ENCODE measurements at regions not wholly inside any gene's neighbourhood (a gene's known extent, or its start where the extent isn't known, plus 50 kb on each side); places are given as distances from the start of the nearest gene placed in this dataset.

DNA sequence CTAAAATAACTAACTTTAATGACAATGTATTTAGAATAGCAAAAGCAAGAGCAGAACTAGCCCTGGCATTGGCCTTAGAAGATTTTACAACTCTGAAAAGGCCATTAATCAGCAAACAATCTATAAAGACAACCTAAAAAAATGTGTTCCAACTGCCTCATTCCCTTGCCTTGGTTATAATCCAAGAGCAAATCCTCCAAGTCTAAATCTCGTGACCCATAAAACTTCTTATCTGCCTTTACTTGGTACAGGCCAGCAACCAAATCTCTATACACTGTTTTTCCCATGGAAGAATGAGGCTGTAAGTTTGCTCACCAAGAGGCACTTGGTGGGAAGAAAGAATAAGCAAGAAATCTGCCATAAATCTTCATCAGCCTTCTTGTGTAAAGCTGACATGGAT lies 175.3 kb upstream of the MID1 start:
- peak; percentile 82 for DNase-seq (ENCODE audit: low read depth)
- TF ChIP-seq, protein P1, sequence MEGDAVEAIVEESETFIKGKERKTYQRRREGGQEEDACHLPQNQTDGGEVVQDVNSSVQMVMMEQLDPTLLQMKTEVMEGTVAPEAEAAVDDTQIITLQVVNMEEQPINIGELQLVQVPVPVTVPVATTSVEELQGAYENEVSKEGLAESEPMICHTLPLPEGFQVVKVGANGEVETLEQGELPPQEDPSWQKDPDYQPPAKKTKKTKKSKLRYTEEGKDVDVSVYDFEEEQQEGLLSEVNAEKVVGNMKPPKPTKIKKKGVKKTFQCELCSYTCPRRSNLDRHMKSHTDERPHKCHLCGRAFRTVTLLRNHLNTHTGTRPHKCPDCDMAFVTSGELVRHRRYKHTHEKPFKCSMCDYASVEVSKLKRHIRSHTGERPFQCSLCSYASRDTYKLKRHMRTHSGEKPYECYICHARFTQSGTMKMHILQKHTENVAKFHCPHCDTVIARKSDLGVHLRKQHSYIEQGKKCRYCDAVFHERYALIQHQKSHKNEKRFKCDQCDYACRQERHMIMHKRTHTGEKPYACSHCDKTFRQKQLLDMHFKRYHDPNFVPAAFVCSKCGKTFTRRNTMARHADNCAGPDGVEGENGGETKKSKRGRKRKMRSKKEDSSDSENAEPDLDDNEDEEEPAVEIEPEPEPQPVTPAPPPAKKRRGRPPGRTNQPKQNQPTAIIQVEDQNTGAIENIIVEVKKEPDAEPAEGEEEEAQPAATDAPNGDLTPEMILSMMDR (IDR thresholded peaks at IDR 0.05; ENCODE audit: insufficient read depth, low read depth, low read length): no peak
- no peak overlapping the region for H3K4me3 ChIP-seq (ENCODE audit: low read depth, low read length)

DNA sequence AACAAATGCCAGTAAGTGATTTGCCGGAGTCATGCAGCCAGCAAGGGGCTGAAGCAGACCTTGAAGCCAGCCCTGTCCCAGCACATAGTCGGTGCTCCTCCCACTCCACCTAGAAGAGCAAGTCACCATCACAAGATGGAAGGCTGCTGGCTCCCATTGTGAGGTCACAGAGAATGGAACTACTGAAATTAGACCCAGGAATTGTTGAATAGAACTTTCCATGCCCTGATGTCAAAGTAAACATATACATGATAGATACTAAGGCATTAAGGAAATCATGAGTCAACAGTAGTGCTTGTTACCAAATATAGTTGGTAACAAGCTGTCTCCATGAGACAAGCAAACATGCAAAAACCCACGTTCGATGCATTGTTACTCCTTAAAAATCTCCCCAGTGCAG lies 177.1 kb upstream of the MID1 start:
- DNase-seq (ENCODE audit: low read depth): peak; percentile 12
- TF ChIP-seq, protein P1 (IDR thresholded peaks at IDR 0.05; ENCODE audit: insufficient read depth, low read depth, low read length): no peak
- no peak overlapping the region for H3K4me3 ChIP-seq (ENCODE audit: low read depth, low read length)

DNA sequence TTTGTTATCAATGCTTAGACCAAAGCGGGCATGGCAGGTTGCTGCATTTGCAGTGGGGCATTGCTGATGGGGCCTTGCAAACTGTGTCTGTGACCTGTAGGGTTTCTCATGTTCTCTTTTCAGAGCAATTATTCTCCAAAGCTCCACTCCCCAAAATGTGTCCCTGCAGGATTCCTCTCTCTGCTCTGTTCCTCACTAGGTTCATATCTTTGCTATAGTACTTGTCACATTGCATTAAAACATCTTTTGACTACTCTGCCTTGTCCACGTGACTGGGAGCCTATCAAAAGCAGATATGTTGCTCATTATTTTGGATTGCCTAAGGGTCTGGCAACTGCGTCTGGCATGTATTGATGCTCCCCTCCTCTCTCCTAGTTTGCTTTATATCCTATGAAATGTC lies 177.7 kb upstream of the MID1 start:
- H3K4me3 ChIP-seq (ENCODE audit: low read depth, low read length): no peak overlapping the region
- no peak for DNase-seq (ENCODE audit: low read depth)
- TF ChIP-seq, protein P1 (IDR thresholded peaks at IDR 0.05; ENCODE audit: insufficient read depth, low read depth, low read length): no peak

DNA sequence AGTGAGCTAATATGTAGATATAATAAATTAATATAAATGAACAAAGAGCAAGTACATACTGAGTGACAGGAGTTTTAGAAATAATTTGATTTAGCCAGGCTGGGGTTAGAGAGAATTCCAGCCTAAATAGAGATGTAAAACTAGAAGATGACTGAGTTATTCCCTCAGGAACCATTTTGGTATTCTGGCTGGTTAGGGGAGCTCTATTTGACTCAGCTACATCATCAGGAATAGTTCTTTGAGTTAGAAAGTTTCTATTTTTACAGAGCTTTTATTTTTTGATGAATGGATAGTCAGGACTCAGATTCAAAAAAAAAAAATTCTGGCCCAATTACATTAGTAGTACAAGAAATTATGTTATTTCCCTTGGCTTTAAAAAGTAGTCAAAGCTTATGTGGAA lies 180.4 kb upstream of the MID1 start:
- DNase-seq (ENCODE audit: low read depth): no peak
- no peak overlapping the region for H3K4me3 ChIP-seq (ENCODE audit: low read depth, low read length)
- TF ChIP-seq, protein P1 (IDR thresholded peaks at IDR 0.05; ENCODE audit: insufficient read depth, low read depth, low read length): no peak

DNA sequence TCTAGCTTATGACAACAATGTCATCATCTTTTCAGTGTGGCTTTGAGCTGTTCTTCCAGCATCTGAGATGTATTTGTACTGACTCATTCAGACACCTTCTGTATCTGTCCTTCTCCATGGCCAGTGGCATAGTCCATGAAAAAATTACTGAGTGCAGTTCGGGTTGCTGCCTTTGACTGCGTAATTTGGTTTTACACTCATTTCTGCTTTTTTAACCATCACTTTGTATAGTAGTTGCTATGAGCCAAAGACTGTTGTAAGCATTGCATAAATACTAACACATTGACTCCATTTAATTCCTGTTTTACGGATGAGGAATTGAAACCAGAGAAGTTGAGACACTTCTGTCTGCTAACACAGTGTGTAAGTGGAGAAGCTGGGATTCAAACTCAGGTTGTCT lies 190.7 kb upstream of the MID1 start:
- DNase-seq (ENCODE audit: low read depth): no peak
- TF ChIP-seq, protein P1 (IDR thresholded peaks at IDR 0.05; ENCODE audit: insufficient read depth, low read depth, low read length): no peak
- no peak overlapping the region for H3K4me3 ChIP-seq (ENCODE audit: low read depth, low read length)

DNA sequence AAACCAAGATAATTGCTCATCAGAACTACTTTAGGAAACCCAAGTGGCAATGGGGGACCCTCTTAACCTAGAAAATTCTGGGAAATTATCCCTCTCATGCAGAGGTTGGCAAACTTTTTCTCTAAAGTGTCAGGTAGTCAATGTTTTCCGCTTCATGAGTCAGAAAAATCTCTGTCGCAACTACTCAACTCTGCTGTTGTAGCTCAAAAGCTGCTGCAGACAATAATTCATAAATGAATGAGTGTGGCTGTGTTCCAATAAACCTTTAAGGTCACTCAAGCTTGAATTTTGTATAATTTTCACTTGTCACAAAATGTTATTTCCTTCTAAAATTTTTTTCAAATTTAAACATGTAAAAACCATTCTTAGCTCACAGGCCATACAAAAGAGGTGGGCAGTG lies 193.4 kb upstream of the MID1 start:
- H3K4me3 ChIP-seq (ENCODE audit: low read depth, low read length): no peak overlapping the region
- TF ChIP-seq, protein P1 (IDR thresholded peaks at IDR 0.05; ENCODE audit: insufficient read depth, low read depth, low read length): no peak

DNA sequence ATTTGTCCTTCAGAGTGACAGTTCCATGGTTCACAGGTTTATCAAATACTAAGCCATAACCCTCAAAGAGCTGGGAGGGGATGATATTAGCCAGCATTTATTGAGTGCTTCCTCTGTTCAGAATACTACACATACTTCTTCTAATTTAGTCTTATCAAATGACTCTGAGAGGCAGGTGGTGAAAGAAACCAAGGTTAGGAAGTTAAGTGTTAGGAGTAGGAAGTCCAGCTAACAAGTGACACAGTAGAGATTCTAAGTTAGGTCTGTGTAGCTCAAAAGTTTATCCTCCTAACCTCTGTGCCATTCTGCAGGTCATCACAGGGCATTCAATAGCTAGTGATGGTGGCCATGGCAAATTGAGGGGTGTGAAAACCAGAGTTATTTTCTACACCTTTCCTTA lies 198.3 kb upstream of the MID1 start:
- H3K4me3 ChIP-seq (ENCODE audit: low read depth, low read length): no peak overlapping the region
- TF ChIP-seq, protein P1 (IDR thresholded peaks at IDR 0.05; ENCODE audit: insufficient read depth, low read depth, low read length): no peak
- no peak for DNase-seq (ENCODE audit: low read depth)

More for the DNA sequence above, 193.4 kb upstream of the MID1 start:
- DNase-seq (ENCODE audit: low read depth): no peak
